Vagina (tissue), 2 donors: ENCODE measurements at regions not wholly inside any gene's neighbourhood (a gene's known extent, or its start where the extent isn't known, plus 50 kb on each side); places are given as distances from the start of the nearest gene placed in this dataset.

Experiments used
- CTCF ChIP-seq, 3 experiments: fragments of 450-650 bp in 2 of 3; fragments of 200-600 bp in 1 of 3; sonication (generic) in 1 of 3; IDR thresholded peaks; one replicate each; pipeline ENCODE4 v1.5.1; 2017 to 2019; ENCODE audit warnings: antibody characterized with exemption in 3 of 3, mild to moderate bottlenecking in 2 of 3, moderate library complexity in 2 of 3
- POLR2A ChIP-seq, 2 donors: fragments of 450-650 bp; IDR thresholded peaks; one replicate each; pipeline ENCODE4 v1.6.1; 2017; ENCODE audit warnings: antibody characterized with exemption in 2 of 2, mild to moderate bottlenecking in 2 of 2, moderate library complexity in 2 of 2
- POLR2AphosphoS5 ChIP-seq, 2 donors: sonication (generic); formaldehyde crosslinking; IDR thresholded peaks; one replicate each; pipeline ENCODE4 v1.9.0; 2017; ENCODE audit warnings: antibody characterized with exemption in 2 of 2, mild to moderate bottlenecking in 2 of 2, low read depth in 1 of 2; ENCODE audit not compliant: insufficient read depth in 1 of 2

DNA sequence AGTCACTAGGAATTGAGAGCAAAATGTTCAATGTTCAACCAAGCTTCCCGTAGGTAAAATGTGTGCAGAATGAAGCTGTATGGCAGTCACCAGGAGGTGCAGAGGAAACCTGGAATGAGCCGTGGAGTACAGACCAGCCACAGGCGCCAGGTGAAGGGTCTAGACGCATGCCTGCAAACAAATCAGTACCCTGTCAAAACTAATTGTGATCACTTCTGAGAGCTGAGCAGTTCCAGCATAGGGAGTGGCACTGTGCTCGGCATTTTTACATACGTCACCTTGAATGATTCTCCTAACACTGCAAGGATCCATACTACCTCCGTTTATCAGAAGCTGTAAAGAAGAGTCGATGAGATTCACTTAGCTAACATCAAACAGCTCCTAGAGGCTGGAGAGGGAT is 346.1 kb upstream of the ID2 start:
- TF ChIP-seq CTCF (IDR thresholded peaks at IDR 0.05) (no peak), POLR2AphosphoS5 (IDR thresholded peaks at IDR 0.05; ENCODE audit: insufficient read depth in 1 of 2, low read depth in 1 of 2) (no peak), POLR2A (IDR thresholded peaks at IDR 0.05) (no peak)
